ENCODE measurements at regions not wholly inside any gene's neighbourhood (a gene's known extent, or its start where the extent isn't known, plus 50 kb on each side); places are given as distances from the start of the nearest gene placed in this dataset.

DNA sequence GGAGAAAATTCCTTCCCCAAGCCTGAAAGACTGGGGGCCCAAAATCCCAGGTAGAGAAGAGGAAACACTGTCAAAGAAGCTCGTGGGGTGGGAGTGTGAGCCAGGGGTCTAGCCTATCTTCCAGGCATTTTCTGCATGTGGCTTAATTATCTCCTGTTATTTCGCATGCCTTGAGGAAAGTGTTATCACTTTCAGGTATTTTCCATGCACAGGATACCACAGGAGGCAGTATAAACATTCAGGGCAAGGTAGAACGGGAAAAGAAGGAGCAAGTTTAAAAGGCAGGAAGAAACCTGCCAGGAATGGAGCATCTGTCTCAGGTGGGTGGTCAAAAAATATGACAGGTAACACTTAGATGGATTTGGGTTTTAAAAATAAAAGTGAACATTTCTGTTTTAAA is 575.3 kb upstream of the ZNF385D start:
- 43% methylated on average over 1 of the region's 3 CpGs for WGBS (ENCODE audit: insufficient coverage, low lambda C conversion rate)

GRCh38 chr3:22334996-22335395 is 584.0 kb upstream of the ZNF385D start:
- no peaks in the 10 kb centered on the region for H3K9me3 ChIP-seq (ENCODE audit: control insufficient read depth, low read depth, low read length)
- WGBS (ENCODE audit: insufficient coverage, low lambda C conversion rate): no CpG with 5 or more reads among the region's 1 CpG
- no peaks in the 10 kb centered on the region for H3K36me3 ChIP-seq (ENCODE audit: control insufficient read depth, insufficient read depth, low read length)
- DNase-seq: no peak
- no peaks in the 10 kb centered on the region for H3K27me3 ChIP-seq (ENCODE audit: control insufficient read depth, insufficient read depth, low read length)
- no peak overlapping the region for H3K27ac ChIP-seq (ENCODE audit: low read length)
- no peak overlapping the region for H3K4me3 ChIP-seq (ENCODE audit: low read length)
- no peaks in the 10 kb centered on the region for H3K4me1 ChIP-seq (ENCODE audit: control insufficient read depth, insufficient read depth, low read length)

More for the DNA sequence above, 575.3 kb upstream of the ZNF385D start:
- no peak for DNase-seq
- Histone ChIP-seq H3K27me3 (ENCODE audit: control insufficient read depth, insufficient read depth, low read length) (no peaks in the 10 kb centered on the region), H3K27ac (ENCODE audit: low read length) (no peak overlapping the region), H3K4me3 (ENCODE audit: low read length) (no peak overlapping the region), H3K36me3 (ENCODE audit: control insufficient read depth, insufficient read depth, low read length) (no peaks in the 10 kb centered on the region), H3K9me3 (ENCODE audit: control insufficient read depth, low read depth, low read length) (no peaks in the 10 kb centered on the region), H3K4me1 (ENCODE audit: control insufficient read depth, insufficient read depth, low read length) (no peaks in the 10 kb centered on the region)

- 63% methylated on average over 1 of the region's 3 CpGs for WGBS (ENCODE audit: insufficient coverage, low lambda C conversion rate)
- no peaks in the 10 kb centered on the region for H3K4me1 ChIP-seq (ENCODE audit: control insufficient read depth, insufficient read depth, low read length)
These were observed 598.3 kb upstream of the ZNF385D start for GRCh38 chr3:22349215-22349851.

DNA sequence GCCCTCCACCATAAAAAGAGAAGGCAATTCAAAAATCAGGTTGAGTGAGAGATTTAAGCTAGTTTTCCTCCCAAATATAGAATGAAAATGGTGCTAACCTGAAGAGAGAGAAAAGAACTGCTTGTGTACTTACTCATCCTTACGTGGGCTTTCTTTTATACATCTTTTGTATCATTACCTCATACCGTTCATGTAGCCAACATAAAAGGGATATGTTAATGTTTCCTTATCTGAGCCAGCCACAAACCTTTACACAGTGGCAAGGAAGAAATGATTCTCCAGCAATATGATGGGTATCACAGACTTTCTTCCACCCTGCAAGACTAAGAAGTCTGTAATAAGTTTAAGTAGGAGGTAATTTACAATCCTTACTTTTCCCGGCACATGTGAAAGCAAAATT is 600.8 kb upstream of the ZNF385D start:
- Histone ChIP-seq H3K4me3 (ENCODE audit: low read length) (no peak overlapping the region), H3K4me1 (ENCODE audit: control insufficient read depth, insufficient read depth, low read length) (no peaks in the 10 kb centered on the region), H3K27me3 (ENCODE audit: control insufficient read depth, insufficient read depth, low read length) (no peaks in the 10 kb centered on the region), H3K9me3 (ENCODE audit: control insufficient read depth, low read depth, low read length) (no peaks in the 10 kb centered on the region), H3K27ac (ENCODE audit: low read length) (no peak overlapping the region), H3K36me3 (ENCODE audit: control insufficient read depth, insufficient read depth, low read length) (no peaks in the 10 kb centered on the region)
- DNase-seq: no peak
- 89% methylated on average over 3 of the region's 3 CpGs for WGBS (ENCODE audit: insufficient coverage, low lambda C conversion rate)

More at GRCh38 chr3:22349215-22349851, 598.3 kb upstream of the ZNF385D start:
- no peak overlapping the region for H3K27ac ChIP-seq (ENCODE audit: low read length)
- no peaks in the 10 kb centered on the region for H3K36me3 ChIP-seq (ENCODE audit: control insufficient read depth, insufficient read depth, low read length)
- H3K4me3 ChIP-seq (ENCODE audit: low read length): no peak overlapping the region
- no peaks in the 10 kb centered on the region for H3K27me3 ChIP-seq (ENCODE audit: control insufficient read depth, insufficient read depth, low read length)
- no peak for DNase-seq
- no peaks in the 10 kb centered on the region for H3K9me3 ChIP-seq (ENCODE audit: control insufficient read depth, low read depth, low read length)

GRCh38 chr3:22353126-22353525 is 602.1 kb upstream of the ZNF385D start:
- no peaks in the 10 kb centered on the region for H3K36me3 ChIP-seq (ENCODE audit: control insufficient read depth, insufficient read depth, low read length)
- no peaks in the 10 kb centered on the region for H3K27me3 ChIP-seq (ENCODE audit: control insufficient read depth, insufficient read depth, low read length)
- no CpG with 5 or more reads among the region's 1 CpG for WGBS (ENCODE audit: insufficient coverage, low lambda C conversion rate)
- H3K4me1 ChIP-seq (ENCODE audit: control insufficient read depth, insufficient read depth, low read length): no peaks in the 10 kb centered on the region
- H3K27ac ChIP-seq (ENCODE audit: low read length): no peak overlapping the region
- no peaks in the 10 kb centered on the region for H3K9me3 ChIP-seq (ENCODE audit: control insufficient read depth, low read depth, low read length)
- H3K4me3 ChIP-seq (ENCODE audit: low read length): no peak overlapping the region
- no peak for DNase-seq

DNA sequence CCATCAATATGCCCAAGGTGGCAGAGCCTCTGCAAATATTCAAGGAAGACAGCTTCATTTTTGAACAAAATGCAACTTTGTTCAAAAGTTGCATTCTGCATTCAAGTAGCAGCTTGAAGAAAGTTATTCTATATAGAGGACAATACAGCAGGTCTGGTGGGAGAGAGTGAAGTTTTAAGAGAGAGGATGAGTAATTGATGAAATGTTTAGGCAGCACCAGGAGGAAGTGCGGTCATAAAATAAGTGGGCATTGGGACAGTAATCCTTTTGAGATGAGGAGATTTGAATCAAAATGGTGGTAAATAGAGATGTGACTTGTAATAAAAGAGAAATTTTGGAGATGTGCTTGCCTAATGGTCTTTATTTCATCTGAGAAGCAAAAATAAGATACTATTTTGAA is 607.3 kb upstream of the ZNF385D start:
- Histone ChIP-seq H3K27me3 (ENCODE audit: control insufficient read depth, insufficient read depth, low read length) (no peaks in the 10 kb centered on the region), H3K4me1 (ENCODE audit: control insufficient read depth, insufficient read depth, low read length) (no peaks in the 10 kb centered on the region), H3K4me3 (ENCODE audit: low read length) (no peak overlapping the region), H3K27ac (ENCODE audit: low read length) (no peak overlapping the region), H3K36me3 (ENCODE audit: control insufficient read depth, insufficient read depth, low read length) (no peaks in the 10 kb centered on the region), H3K9me3 (ENCODE audit: control insufficient read depth, low read depth, low read length) (no peaks in the 10 kb centered on the region)
- 89% methylated on average over 1 of the region's 1 CpG for WGBS (ENCODE audit: insufficient coverage, low lambda C conversion rate)
- DNase-seq: no peak

DNA sequence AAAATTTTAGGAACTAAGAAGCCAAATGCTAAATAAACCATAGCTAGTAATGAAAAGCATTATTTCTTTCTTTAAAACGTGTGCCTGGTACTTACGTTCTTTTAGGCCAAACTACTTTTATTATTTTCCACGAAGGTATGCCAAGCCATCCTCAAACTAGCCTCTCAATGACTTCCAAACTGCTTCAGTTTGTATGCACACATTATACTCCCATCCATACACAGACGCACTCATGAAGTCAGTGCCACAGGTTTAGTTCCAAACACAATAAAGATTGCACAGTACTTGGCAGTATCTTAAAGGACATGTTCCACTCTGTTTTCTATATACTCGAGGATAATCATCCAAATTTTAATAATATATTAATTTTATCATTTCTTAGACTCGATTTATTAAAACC is 609.2 kb upstream of the ZNF385D start:
- no peak overlapping the region for H3K4me3 ChIP-seq (ENCODE audit: low read length)
- H3K9me3 ChIP-seq (ENCODE audit: control insufficient read depth, low read depth, low read length): no peaks in the 10 kb centered on the region
- no peak overlapping the region for H3K27ac ChIP-seq (ENCODE audit: low read length)
- WGBS (ENCODE audit: insufficient coverage, low lambda C conversion rate): 83% methylated on average over 5 of the region's 6 CpGs
- H3K27me3 ChIP-seq (ENCODE audit: control insufficient read depth, insufficient read depth, low read length): no peaks in the 10 kb centered on the region
- H3K4me1 ChIP-seq (ENCODE audit: control insufficient read depth, insufficient read depth, low read length): no peaks in the 10 kb centered on the region
- no peaks in the 10 kb centered on the region for H3K36me3 ChIP-seq (ENCODE audit: control insufficient read depth, insufficient read depth, low read length)
- no peak for DNase-seq

- Histone ChIP-seq H3K27ac (ENCODE audit: low read length) (no peak overlapping the region), H3K9me3 (ENCODE audit: control insufficient read depth, low read depth, low read length) (no peaks in the 10 kb centered on the region), H3K4me3 (ENCODE audit: low read length) (no peak overlapping the region), H3K27me3 (ENCODE audit: control insufficient read depth, insufficient read depth, low read length) (no peaks in the 10 kb centered on the region), H3K36me3 (ENCODE audit: control insufficient read depth, insufficient read depth, low read length) (no peaks in the 10 kb centered on the region), H3K4me1 (ENCODE audit: control insufficient read depth, insufficient read depth, low read length) (no peaks in the 10 kb centered on the region)
- no CpG with 5 or more reads among the region's 2 CpGs for WGBS (ENCODE audit: insufficient coverage, low lambda C conversion rate)
- DNase-seq: no peak
These were observed 610.0 kb upstream of the ZNF385D start for GRCh38 chr3:22360970-22361369.

- Histone ChIP-seq H3K27ac (ENCODE audit: low read length) (no peak overlapping the region), H3K9me3 (ENCODE audit: control insufficient read depth, low read depth, low read length) (no peaks in the 10 kb centered on the region), H3K27me3 (ENCODE audit: control insufficient read depth, insufficient read depth, low read length) (no peaks in the 10 kb centered on the region), H3K4me3 (ENCODE audit: low read length) (no peak overlapping the region), H3K4me1 (ENCODE audit: control insufficient read depth, insufficient read depth, low read length) (no peaks in the 10 kb centered on the region), H3K36me3 (ENCODE audit: control insufficient read depth, insufficient read depth, low read length) (no peaks in the 10 kb centered on the region)
- no peak for DNase-seq
- WGBS (ENCODE audit: insufficient coverage, low lambda C conversion rate): no CpG with 5 or more reads among the region's 1 CpG
These were observed 610.5 kb upstream of the ZNF385D start for GRCh38 chr3:22361521-22361920.

DNA sequence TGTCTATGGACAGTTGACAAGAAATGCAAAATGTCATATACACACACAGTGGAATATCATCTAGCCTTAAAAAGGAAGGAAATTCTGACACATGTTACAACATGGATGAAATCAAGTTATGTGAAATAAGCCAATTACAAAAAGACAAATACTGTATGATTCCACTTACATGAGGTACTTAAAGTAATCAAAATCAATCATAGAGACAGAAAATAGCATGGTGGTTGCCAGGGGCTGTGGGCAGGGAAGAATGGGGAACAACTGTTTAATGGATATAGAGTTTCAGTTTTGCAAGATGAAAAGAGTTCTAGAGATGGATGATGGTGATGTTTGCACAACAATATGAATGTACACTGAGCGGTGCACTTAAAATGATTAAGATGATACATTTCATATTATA is 613.8 kb upstream of the ZNF385D start:
- Histone ChIP-seq H3K4me3 (ENCODE audit: low read length) (no peak overlapping the region), H3K27me3 (ENCODE audit: control insufficient read depth, insufficient read depth, low read length) (no peaks in the 10 kb centered on the region), H3K9me3 (ENCODE audit: control insufficient read depth, low read depth, low read length) (no peaks in the 10 kb centered on the region), H3K27ac (ENCODE audit: low read length) (no peak overlapping the region), H3K36me3 (ENCODE audit: control insufficient read depth, insufficient read depth, low read length) (no peaks in the 10 kb centered on the region), H3K4me1 (ENCODE audit: control insufficient read depth, insufficient read depth, low read length) (no peaks in the 10 kb centered on the region)
- no peak for DNase-seq
- WGBS (ENCODE audit: insufficient coverage, low lambda C conversion rate): no CpG with 5 or more reads among the region's 1 CpG

DNA sequence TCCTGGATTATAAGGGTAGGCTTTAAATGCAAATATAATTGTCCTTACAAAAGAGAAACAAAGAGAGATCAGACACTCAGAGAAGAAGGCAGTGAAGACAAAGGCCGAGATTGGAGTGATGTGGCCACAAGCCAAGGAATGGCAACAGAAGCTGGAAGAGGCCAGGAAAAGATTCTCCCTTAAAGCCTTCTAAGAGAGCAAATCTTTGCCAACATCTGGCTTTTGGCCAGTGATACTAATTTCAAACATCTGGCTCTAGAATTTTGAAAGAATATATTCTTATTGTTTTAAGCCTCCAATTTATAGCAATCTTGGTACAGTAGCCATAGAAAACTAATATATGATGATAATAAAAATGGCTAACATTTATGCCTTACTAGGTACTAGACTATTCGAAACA is 615.8 kb upstream of the ZNF385D start:
- no peak for DNase-seq
- H3K27ac ChIP-seq (ENCODE audit: low read length): no peak overlapping the region
- no peaks in the 10 kb centered on the region for H3K4me1 ChIP-seq (ENCODE audit: control insufficient read depth, insufficient read depth, low read length)
- no peak overlapping the region for H3K4me3 ChIP-seq (ENCODE audit: low read length)
- H3K36me3 ChIP-seq (ENCODE audit: control insufficient read depth, insufficient read depth, low read length): no peaks in the 10 kb centered on the region
- H3K9me3 ChIP-seq (ENCODE audit: control insufficient read depth, low read depth, low read length): no peaks in the 10 kb centered on the region
- peaks cover 10% of the 10 kb centered on the region for H3K27me3 ChIP-seq (ENCODE audit: control insufficient read depth, insufficient read depth, low read length)
- WGBS (ENCODE audit: insufficient coverage, low lambda C conversion rate): 17% methylated on average over 2 of the region's 2 CpGs

Measured in large intestine (tissue), 3 donors.